GM12892 (cell line): ENCODE measurements at regions not wholly inside any gene's neighbourhood (a gene's known extent, or its start where the extent isn't known, plus 50 kb on each side); places are given as distances from the start of the nearest gene placed in this dataset.

ENCODE experiments used
- POLR2A ChIP-seq: IDR thresholded peaks from 2 replicates; pipeline ENCODE4 v1.6.1; 2011; ENCODE audit warnings: low read depth, low read length, control low read depth
- POLR2AphosphoS5 ChIP-seq: IDR thresholded peaks from 2 replicates; pipeline ENCODE4 v1.6.1; 2011; ENCODE audit warnings: low read depth, low read length, control low read depth

DNA sequence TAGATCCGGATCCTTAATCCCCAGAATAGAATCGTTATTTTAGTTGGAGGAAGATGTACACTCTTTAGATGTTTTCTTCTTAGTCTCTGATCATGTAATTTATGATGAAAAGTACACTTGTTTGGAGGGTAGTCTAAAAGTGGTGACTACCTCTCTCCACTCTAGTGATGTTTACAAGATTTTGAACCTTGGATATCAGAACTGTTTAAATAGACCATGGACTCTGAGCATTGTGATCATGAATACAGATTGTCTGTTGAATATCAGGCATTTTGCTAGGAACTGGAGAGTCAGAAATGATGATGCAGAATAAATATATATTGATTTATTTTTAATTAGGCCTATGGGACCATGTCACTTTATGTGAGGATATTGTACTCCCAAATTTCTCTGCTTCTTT is 706.3 kb upstream of the WWC1 start:
- TF ChIP-seq POLR2A (no peak), POLR2AphosphoS5 (no peak)
